GM23338 (cell line): ENCODE measurements at regions not wholly inside any gene's neighbourhood (a gene's known extent, or its start where the extent isn't known, plus 50 kb on each side); places are given as distances from the start of the nearest gene placed in this dataset.

Experiments
- ATAC-seq: fragments of 200-7000 bp; cut with Tn5 transposase; 3 replicates; pipeline ENCODE4 v1.9.1; 2020
- DNase-seq: peaks from one replicate; pipeline ENCODE4 v3.0.0-alpha.2; 2015; ENCODE audit warnings: low spot score
- H2AFZ ChIP-seq: fragments of 200-600 bp; sonication (generic); 2 replicates; pipeline ENCODE4 v1.8.0; 2016; ENCODE audit warnings: antibody characterized with exemption, mild to moderate bottlenecking, moderate library complexity
- H3F3A ChIP-seq: fragments of 200-600 bp; sonication (generic); replicated peaks from 2 replicates; pipeline ENCODE4 v1.8.0; 2017; ENCODE audit warnings: antibody characterized with exemption, mixed run types, low read depth
- H3K27ac ChIP-seq: fragments of 200-600 bp; sonication (generic); 2 replicates; pipeline ENCODE4 v1.6.1; 2016; ENCODE audit warnings: low read depth
- H3K27me3 ChIP-seq: fragments of 200-600 bp; sonication (generic); 2 replicates; pipeline ENCODE4 v1.8.0; 2016; ENCODE audit warnings: mild to moderate bottlenecking, mixed run types, moderate library complexity; ENCODE audit not compliant: insufficient read depth
- H3K36me3 ChIP-seq: fragments of 200-600 bp; sonication (generic); 2 replicates; pipeline ENCODE4 v1.8.0; 2016; ENCODE audit warnings: mild to moderate bottlenecking; ENCODE audit not compliant: insufficient read depth
- H3K4me1 ChIP-seq: fragments of 200-600 bp; sonication (generic); 2 replicates; pipeline ENCODE4 v1.8.0; 2016; ENCODE audit warnings: mild to moderate bottlenecking, moderate library complexity; ENCODE audit not compliant: insufficient read depth
- H3K4me2 ChIP-seq: fragments of 200-600 bp; sonication (generic); 2 replicates; pipeline ENCODE4 v1.7.1; 2017; ENCODE audit warnings: mixed run types
- H3K4me3 ChIP-seq: fragments of 200-600 bp; sonication (generic); 2 replicates; pipeline ENCODE4 v1.6.1; 2016; ENCODE audit warnings: mixed run types
- H3K79me2 ChIP-seq: fragments of 200-600 bp; sonication (generic); replicated peaks from 2 replicates; pipeline ENCODE4 v1.8.0; 2017; ENCODE audit warnings: mild to moderate bottlenecking; ENCODE audit not compliant: insufficient read depth
- H3K9me2 ChIP-seq: fragments of 200-600 bp; sonication (generic); 2 replicates; pipeline ENCODE4 v1.8.0; 2017; ENCODE audit not compliant: insufficient read depth
- H4K20me1 ChIP-seq: fragments of 200-600 bp; sonication (generic); replicated peaks from 2 replicates; pipeline ENCODE4 v1.8.0; 2017; ENCODE audit warnings: mild to moderate bottlenecking; ENCODE audit not compliant: insufficient read depth
- H3K27ac Mint-ChIP-seq: 2 replicates; pipeline ENCODE4 v1.8.0; 2020; ENCODE audit warnings: inconsistent platforms, mild to moderate bottlenecking, moderate library complexity, mixed read lengths
- H3K27me3 Mint-ChIP-seq: 3 replicates; pipeline ENCODE4 v1.8.0; 2022; ENCODE audit warnings: low read depth, mild to moderate bottlenecking, moderate library complexity, mixed read lengths, inconsistent platforms; ENCODE audit not compliant: insufficient read depth, poor library complexity
- H3K36me3 Mint-ChIP-seq: 3 replicates; pipeline ENCODE4 v1.8.0; 2021; ENCODE audit warnings: low read depth, mild to moderate bottlenecking, inconsistent platforms, moderate library complexity, mixed read lengths
- H3K4me1 Mint-ChIP-seq: 3 replicates; pipeline ENCODE4 v1.8.0; 2020; ENCODE audit warnings: mild to moderate bottlenecking, inconsistent platforms, mixed read lengths
- H3K4me3 Mint-ChIP-seq: 3 replicates; pipeline ENCODE4 v1.8.0; 2021; ENCODE audit warnings: moderate library complexity, mild to moderate bottlenecking, inconsistent platforms, mixed read lengths
- H3K9me3 Mint-ChIP-seq: 3 replicates; pipeline ENCODE4 v1.8.0; 2020; ENCODE audit warnings: moderate library complexity, mild to moderate bottlenecking, inconsistent platforms, mixed read lengths
- EZH2 ChIP-seq: fragments of 200-600 bp; sonication (generic); IDR thresholded peaks from one replicate; pipeline ENCODE4 v1.8.0; 2017; ENCODE audit warnings: antibody characterized with exemption, mild to moderate bottlenecking, low read depth; ENCODE audit not compliant: unreplicated experiment
- POLR2AphosphoS5 ChIP-seq: IDR thresholded peaks from 2 replicates; pipeline ENCODE4 v1.6.1; 2016; ENCODE audit warnings: antibody characterized with exemption, low read depth
- ZNF331 ChIP-seq: fragments of 250-450 bp; sonication (Bioruptor Pico); IDR thresholded peaks from 2 replicates; pipeline ENCODE4 v1.5.0; 2020; ENCODE audit warnings: low read depth, mild to moderate bottlenecking, moderate library complexity
- ZNF462 ChIP-seq: fragments of 250-450 bp; sonication (Bioruptor Pico); IDR thresholded peaks from 2 replicates; pipeline ENCODE4 v1.5.0; 2020; ENCODE audit warnings: mild to moderate bottlenecking, moderate library complexity
- TF ChIP-seq, protein P1 (sequence below): IDR thresholded peaks from 2 replicates; pipeline ENCODE4 v1.6.1; 2016; ENCODE audit warnings: antibody characterized with exemption

DNA sequence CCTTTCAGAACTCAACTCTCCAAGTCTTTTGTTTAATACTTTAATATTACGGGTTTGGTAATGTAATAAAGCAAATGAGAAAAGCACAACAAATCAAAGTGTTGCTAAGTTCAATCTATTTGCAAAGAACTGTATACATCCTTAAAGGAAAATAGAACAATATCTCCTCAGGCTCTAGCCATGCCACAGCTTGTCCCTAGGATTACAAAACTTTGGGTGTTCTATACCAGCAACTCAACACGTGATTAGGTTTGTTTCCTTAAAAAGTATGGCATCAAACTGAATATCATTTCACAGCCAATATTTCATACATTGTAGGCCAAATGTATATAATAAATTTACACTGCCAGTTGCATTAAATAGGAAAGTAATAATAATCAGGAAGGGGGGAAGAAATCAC, 418.6 kb upstream of the MDFIC2 start:
- Histone ChIP-seq H3K27me3 (no peaks in the 10 kb centered on the region), H3K27ac (no peak overlapping the region), H2AFZ (no peak overlapping the region), H3K4me3 (no peak overlapping the region), H3K9me2 (peaks cover under 1% of the 10 kb centered on the region), H3F3A (no peaks in the 10 kb centered on the region), H3K36me3 (no peaks in the 10 kb centered on the region), H4K20me1 (no peaks in the 10 kb centered on the region), H3K4me2 (peak overlapping the region; percentile 14; the same call in 1 of the 2 replicates), H3K4me1 (peaks cover 29% of the 10 kb centered on the region), H3K79me2 (no peaks in the 10 kb centered on the region)
- Mint-ChIP-seq H3K4me1 (peaks cover 36% of the 10 kb centered on the region), H3K36me3 (no peaks in the 10 kb centered on the region), H3K27me3 (no peaks in the 10 kb centered on the region), H3K4me3 (no peak overlapping the region), H3K9me3 (no peaks in the 10 kb centered on the region), H3K27ac (peak overlapping the region; percentile 70)
- TF ChIP-seq ZNF462, result no peak
- TF ChIP-seq ZNF331 (CRISPR knock-in tag), result no peak
- TF ChIP-seq POLR2AphosphoS5, result no peak
- DNase-seq (no peak), ATAC-seq (no peak)

DNA sequence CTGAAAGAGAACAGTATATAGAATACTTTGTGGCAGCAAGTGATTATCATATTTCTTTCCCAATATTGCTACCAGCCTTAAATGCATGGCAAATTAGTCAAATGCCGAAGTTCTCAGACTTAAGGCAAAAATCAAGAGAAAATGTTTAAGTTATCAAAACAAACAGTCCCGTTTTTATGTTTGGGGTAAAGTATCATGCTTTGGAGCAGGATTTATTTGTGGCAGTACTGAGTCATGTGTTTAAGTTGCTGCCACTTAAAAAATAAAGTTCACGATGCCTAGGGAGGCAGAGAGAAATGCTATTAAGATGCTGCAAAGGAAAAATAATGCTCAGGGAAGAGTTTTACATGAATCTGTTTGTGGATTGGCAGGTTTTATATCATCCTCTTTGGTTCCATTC, 417.4 kb upstream of the MDFIC2 start:
- Histone ChIP-seq H3K9me2 (peaks cover 4% of the 10 kb centered on the region), H3K27me3 (no peaks in the 10 kb centered on the region), H3K36me3 (no peaks in the 10 kb centered on the region), H3K4me2 (no peak overlapping the region), H3K79me2 (no peaks in the 10 kb centered on the region), H3K27ac (no peak overlapping the region), H2AFZ (peak overlapping the region; percentile 35; the same call in 1 of the 2 replicates), H3F3A (no peaks in the 10 kb centered on the region), H3K4me3 (no peak overlapping the region), H4K20me1 (no peaks in the 10 kb centered on the region), H3K4me1 (peaks cover 29% of the 10 kb centered on the region)
- Mint-ChIP-seq H3K27me3 (no peaks in the 10 kb centered on the region), H3K36me3 (no peaks in the 10 kb centered on the region), H3K4me1 (peaks cover 36% of the 10 kb centered on the region), H3K27ac (no peak overlapping the region), H3K4me3 (no peak overlapping the region), H3K9me3 (no peaks in the 10 kb centered on the region)
- ATAC-seq (no peak), DNase-seq (no peak)
- TF ChIP-seq EZH2 (no peak), ZNF462 (no peak), POLR2AphosphoS5 (no peak)
- TF ChIP-seq, protein P1, sequence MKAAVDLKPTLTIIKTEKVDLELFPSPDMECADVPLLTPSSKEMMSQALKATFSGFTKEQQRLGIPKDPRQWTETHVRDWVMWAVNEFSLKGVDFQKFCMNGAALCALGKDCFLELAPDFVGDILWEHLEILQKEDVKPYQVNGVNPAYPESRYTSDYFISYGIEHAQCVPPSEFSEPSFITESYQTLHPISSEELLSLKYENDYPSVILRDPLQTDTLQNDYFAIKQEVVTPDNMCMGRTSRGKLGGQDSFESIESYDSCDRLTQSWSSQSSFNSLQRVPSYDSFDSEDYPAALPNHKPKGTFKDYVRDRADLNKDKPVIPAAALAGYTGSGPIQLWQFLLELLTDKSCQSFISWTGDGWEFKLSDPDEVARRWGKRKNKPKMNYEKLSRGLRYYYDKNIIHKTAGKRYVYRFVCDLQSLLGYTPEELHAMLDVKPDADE, result no peak
